ENCODE measurements at regions not wholly inside any gene's neighbourhood (a gene's known extent, or its start where the extent isn't known, plus 50 kb on each side); places are given as distances from the start of the nearest gene placed in this dataset.
"Not testable (repeated sequence)": the region's sequence is repeated elsewhere in the genome, so short reads cannot be mapped to it uniquely, and the experiment has no call there.

GRCh38 chr22:27105142-27106025, 448.0 kb downstream of the MIAT start:
- DNase-seq = no peak

GRCh38 chr22:27106985-27107384, 449.6 kb downstream of the MIAT start:
- no peak for DNase-seq

- no peak for DNase-seq
Observed at GRCh38 chr22:27107386-27107785, 450.0 kb downstream of the MIAT start.

GRCh38 chr22:27107824-27108223, 450.4 kb downstream of the MIAT start:
- peak; percentile 64 for DNase-seq

- peak; percentile 61 for DNase-seq
Observed at GRCh38 chr22:27108425-27109114, 451.2 kb downstream of the MIAT start.

- not testable (repeated sequence) for DNase-seq
Observed at GRCh38 chr22:27109406-27109805, 452.0 kb downstream of the MIAT start.

GRCh38 chr22:27110665-27111451, 453.5 kb downstream of the MIAT start:
- DNase-seq = no peak

- DNase-seq = no peak
Observed at GRCh38 chr22:27111796-27112672, 454.6 kb downstream of the MIAT start.

- no peak for DNase-seq
Observed at GRCh38 chr22:27113211-27113635, 455.8 kb downstream of the MIAT start.

GRCh38 chr22:27113641-27114040, 456.3 kb downstream of the MIAT start:
- no peak for DNase-seq

GRCh38 chr22:27114186-27114585, 456.8 kb downstream of the MIAT start:
- no peak for DNase-seq

GRCh38 chr22:27115410-27115809, 458.0 kb downstream of the MIAT start:
- DNase-seq = no peak

- no peak for DNase-seq
Observed at GRCh38 chr22:27115816-27116256, 458.4 kb downstream of the MIAT start.

GRCh38 chr22:27116312-27117086, 459.1 kb downstream of the MIAT start:
- DNase-seq = no peak

- no peak for DNase-seq
Observed at GRCh38 chr22:27120036-27120435, 462.6 kb downstream of the MIAT start.

GRCh38 chr22:27122574-27122973, 465.2 kb downstream of the MIAT start:
- peak; percentile 33 for DNase-seq

- no peak for DNase-seq
Observed at GRCh38 chr22:27123880-27124279, 466.5 kb downstream of the MIAT start.

GRCh38 chr22:27124351-27124966, 467.1 kb downstream of the MIAT start:
- DNase-seq = no peak

GRCh38 chr22:27125539-27125938, 468.2 kb downstream of the MIAT start:
- no peak for DNase-seq

- no peak for DNase-seq
Observed at GRCh38 chr22:27127911-27128310, 470.5 kb downstream of the MIAT start.
